GM23338 (cell line): ENCODE measurements at regions not wholly inside any gene's neighbourhood (a gene's known extent, or its start where the extent isn't known, plus 50 kb on each side); places are given as distances from the start of the nearest gene placed in this dataset.

ENCODE experiments used
- CREB1 ChIP-seq: fragments of 250-450 bp; sonication (Bioruptor Pico); IDR thresholded peaks from 2 replicates; pipeline ENCODE4 v1.5.0; 2020; ENCODE audit warnings: low read depth, mild to moderate bottlenecking, moderate library complexity
- CTCF ChIP-seq, 2 experiments: fragments of 200-600 bp in 1 of 2; sonication (generic) in 1 of 2; conservative IDR thresholded peaks; 2 replicates each; pipeline versions ENCODE4 v1.5.1 to v1.6.1; 2016 to 2017; ENCODE audit warnings: antibody characterized with exemption in 2 of 2, low read depth in 2 of 2, mild to moderate bottlenecking in 2 of 2, moderate library complexity in 1 of 2
- EZH2 ChIP-seq: fragments of 200-600 bp; sonication (generic); IDR thresholded peaks from one replicate; pipeline ENCODE4 v1.8.0; 2017; ENCODE audit warnings: antibody characterized with exemption, mild to moderate bottlenecking, low read depth; ENCODE audit not compliant: unreplicated experiment
- EZH2phosphoT487 ChIP-seq: fragments of 200-600 bp; sonication (generic); IDR thresholded peaks from one replicate; pipeline ENCODE4 v1.8.1; 2018; ENCODE audit warnings: antibody characterized with exemption; ENCODE audit not compliant: unreplicated experiment
- JUNB ChIP-seq: IDR thresholded peaks from one replicate; pipeline ENCODE4 v1.6.1; 2016; ENCODE audit warnings: antibody characterized with exemption; ENCODE audit not compliant: unreplicated experiment
- POLR2AphosphoS5 ChIP-seq: IDR thresholded peaks from 2 replicates; pipeline ENCODE4 v1.6.1; 2016; ENCODE audit warnings: antibody characterized with exemption, low read depth
- STAT1 ChIP-seq: IDR thresholded peaks from one replicate; pipeline ENCODE4 v1.6.1; 2016; ENCODE audit warnings: antibody characterized with exemption; ENCODE audit not compliant: unreplicated experiment
- ZNF331 ChIP-seq: fragments of 250-450 bp; sonication (Bioruptor Pico); IDR thresholded peaks from 2 replicates; pipeline ENCODE4 v1.5.0; 2020; ENCODE audit warnings: low read depth, mild to moderate bottlenecking, moderate library complexity
- ZNF462 ChIP-seq: fragments of 250-450 bp; sonication (Bioruptor Pico); IDR thresholded peaks from 2 replicates; pipeline ENCODE4 v1.5.0; 2020; ENCODE audit warnings: mild to moderate bottlenecking, moderate library complexity
- TF ChIP-seq, protein P1 (sequence below): IDR thresholded peaks from one replicate; pipeline ENCODE4 v1.6.1; 2018; ENCODE audit warnings: antibody characterized with exemption; ENCODE audit not compliant: unreplicated experiment

- no peak for TF ChIP-seq ZNF331 (CRISPR knock-in tag)
- TF ChIP-seq CTCF (conservative IDR thresholded peaks at IDR 0.05; ENCODE audit: low read depth in 2 of 2), result peak in 1 of 2 experiments; percentile 24; a peak in 1 of 4 replicates
- no peak for TF ChIP-seq CREB1
- TF ChIP-seq, protein P1, sequence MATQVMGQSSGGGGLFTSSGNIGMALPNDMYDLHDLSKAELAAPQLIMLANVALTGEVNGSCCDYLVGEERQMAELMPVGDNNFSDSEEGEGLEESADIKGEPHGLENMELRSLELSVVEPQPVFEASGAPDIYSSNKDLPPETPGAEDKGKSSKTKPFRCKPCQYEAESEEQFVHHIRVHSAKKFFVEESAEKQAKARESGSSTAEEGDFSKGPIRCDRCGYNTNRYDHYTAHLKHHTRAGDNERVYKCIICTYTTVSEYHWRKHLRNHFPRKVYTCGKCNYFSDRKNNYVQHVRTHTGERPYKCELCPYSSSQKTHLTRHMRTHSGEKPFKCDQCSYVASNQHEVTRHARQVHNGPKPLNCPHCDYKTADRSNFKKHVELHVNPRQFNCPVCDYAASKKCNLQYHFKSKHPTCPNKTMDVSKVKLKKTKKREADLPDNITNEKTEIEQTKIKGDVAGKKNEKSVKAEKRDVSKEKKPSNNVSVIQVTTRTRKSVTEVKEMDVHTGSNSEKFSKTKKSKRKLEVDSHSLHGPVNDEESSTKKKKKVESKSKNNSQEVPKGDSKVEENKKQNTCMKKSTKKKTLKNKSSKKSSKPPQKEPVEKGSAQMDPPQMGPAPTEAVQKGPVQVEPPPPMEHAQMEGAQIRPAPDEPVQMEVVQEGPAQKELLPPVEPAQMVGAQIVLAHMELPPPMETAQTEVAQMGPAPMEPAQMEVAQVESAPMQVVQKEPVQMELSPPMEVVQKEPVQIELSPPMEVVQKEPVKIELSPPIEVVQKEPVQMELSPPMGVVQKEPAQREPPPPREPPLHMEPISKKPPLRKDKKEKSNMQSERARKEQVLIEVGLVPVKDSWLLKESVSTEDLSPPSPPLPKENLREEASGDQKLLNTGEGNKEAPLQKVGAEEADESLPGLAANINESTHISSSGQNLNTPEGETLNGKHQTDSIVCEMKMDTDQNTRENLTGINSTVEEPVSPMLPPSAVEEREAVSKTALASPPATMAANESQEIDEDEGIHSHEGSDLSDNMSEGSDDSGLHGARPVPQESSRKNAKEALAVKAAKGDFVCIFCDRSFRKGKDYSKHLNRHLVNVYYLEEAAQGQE, result no peak
- TF ChIP-seq EZH2, result no peak
- no peak for TF ChIP-seq POLR2AphosphoS5
- no peak for TF ChIP-seq EZH2phosphoT487
- TF ChIP-seq JUNB, result no peak
- TF ChIP-seq STAT1, result no peak
- TF ChIP-seq ZNF462 (CRISPR knock-in tag), result no peak
These were observed 799.6 kb upstream of the ID2 start for GRCh38 chr2:7882296-7882695.
